Progenitor cell of endocrine pancreas (in vitro differentiated cells): ENCODE measurements at regions not wholly inside any gene's neighbourhood (a gene's known extent, or its start where the extent isn't known, plus 50 kb on each side); places are given as distances from the start of the nearest gene placed in this dataset.

Experiments used
- DNase-seq: peaks from one replicate; pipeline ENCODE4 v3.0.0; 2021; ENCODE audit warnings: low spot score; ENCODE audit not compliant: unreplicated experiment
- H3K27ac Mint-ChIP-seq: 2 replicates; pipeline ENCODE4 v1.8.0; 2021; ENCODE audit warnings: mild to moderate bottlenecking, moderate library complexity, mixed read lengths
- H3K27me3 Mint-ChIP-seq: 2 replicates; pipeline ENCODE4 v1.8.0; 2021; ENCODE audit warnings: mixed read lengths
- H3K36me3 Mint-ChIP-seq: 2 replicates; pipeline ENCODE4 v1.8.0; 2022; ENCODE audit warnings: mixed read lengths; ENCODE audit not compliant: insufficient read depth
- H3K4me1 Mint-ChIP-seq: 2 replicates; pipeline ENCODE4 v1.8.0; 2021; ENCODE audit warnings: low read depth, mixed read lengths
- H3K4me3 Mint-ChIP-seq: 2 replicates; pipeline ENCODE4 v1.8.0; 2021; ENCODE audit warnings: low read depth, mild to moderate bottlenecking, moderate library complexity, mixed read lengths
- H3K9me3 Mint-ChIP-seq: 2 replicates; pipeline ENCODE4 v1.8.0; 2021; ENCODE audit warnings: low read depth, mixed read lengths
- CTCF ChIP-seq: fragments of 200-600 bp; sonication (generic); IDR thresholded peaks from one replicate; pipeline ENCODE4 v1.5.0; 2021; ENCODE audit warnings: antibody characterized with exemption, mild to moderate bottlenecking; ENCODE audit not compliant: unreplicated experiment

GRCh38 chr20:1808101-1808500, 87.1 kb upstream of the SIRPA start:
- no peak overlapping the region for H3K27ac Mint-ChIP-seq
- H3K4me3 Mint-ChIP-seq, result no peak overlapping the region
- peaks cover 9% of the 10 kb centered on the region for H3K4me1 Mint-ChIP-seq
- no peaks in the 10 kb centered on the region for H3K36me3 Mint-ChIP-seq
- no peak for DNase-seq
- TF ChIP-seq CTCF, result no peak
- peaks cover 64% of the 10 kb centered on the region for H3K27me3 Mint-ChIP-seq
- H3K9me3 Mint-ChIP-seq, result no peaks in the 10 kb centered on the region

GRCh38 chr20:1807394-1807793, 87.8 kb upstream of the SIRPA start:
- H3K4me3 Mint-ChIP-seq, result no peak overlapping the region
- DNase-seq, result no peak
- H3K27me3 Mint-ChIP-seq, result peaks cover 66% of the 10 kb centered on the region
- no peak overlapping the region for H3K27ac Mint-ChIP-seq
- no peak for TF ChIP-seq CTCF
- no peaks in the 10 kb centered on the region for H3K9me3 Mint-ChIP-seq
- H3K36me3 Mint-ChIP-seq, result no peaks in the 10 kb centered on the region
- H3K4me1 Mint-ChIP-seq, result peaks cover 11% of the 10 kb centered on the region

- no peaks in the 10 kb centered on the region for H3K9me3 Mint-ChIP-seq
- H3K4me1 Mint-ChIP-seq, result peaks cover 12% of the 10 kb centered on the region
- no peak overlapping the region for H3K4me3 Mint-ChIP-seq
- H3K27me3 Mint-ChIP-seq, result peaks cover 74% of the 10 kb centered on the region
- no peak for TF ChIP-seq CTCF
- H3K27ac Mint-ChIP-seq, result no peak overlapping the region
- no peak for DNase-seq
- H3K36me3 Mint-ChIP-seq, result no peaks in the 10 kb centered on the region
Observed at GRCh38 chr20:1806456-1806855, 88.8 kb upstream of the SIRPA start.

GRCh38 chr20:1805816-1806215, 89.4 kb upstream of the SIRPA start:
- no peak for DNase-seq
- H3K4me1 Mint-ChIP-seq, result peaks cover 9% of the 10 kb centered on the region
- TF ChIP-seq CTCF, result no peak
- no peak overlapping the region for H3K4me3 Mint-ChIP-seq
- no peaks in the 10 kb centered on the region for H3K36me3 Mint-ChIP-seq
- no peaks in the 10 kb centered on the region for H3K9me3 Mint-ChIP-seq
- peaks cover 73% of the 10 kb centered on the region for H3K27me3 Mint-ChIP-seq
- no peak overlapping the region for H3K27ac Mint-ChIP-seq

- Mint-ChIP-seq H3K27ac (no peak overlapping the region), H3K4me1 (peaks cover 9% of the 10 kb centered on the region), H3K9me3 (no peaks in the 10 kb centered on the region), H3K4me3 (no peak overlapping the region), H3K36me3 (no peaks in the 10 kb centered on the region), H3K27me3 (peaks cover 74% of the 10 kb centered on the region)
- no peak for DNase-seq
- no peak for TF ChIP-seq CTCF
Observed at GRCh38 chr20:1805161-1805581, 90.0 kb upstream of the SIRPA start.
